ENCODE measurements at regions not wholly inside any gene's neighbourhood (a gene's known extent, or its start where the extent isn't known, plus 50 kb on each side); places are given as distances from the start of the nearest gene placed in this dataset.
A peak's percentile ranks its signal among the peaks of the same experiment; 100 is the strongest.

GRCh38 chr3:72368331-72368975 is 479.8 kb downstream of the SHQ1 start:
- no peaks in the 10 kb centered on the region for H3K4me1 ChIP-seq
- no peak for TF ChIP-seq CTCF (IDR thresholded peaks at IDR 0.05)
- no peak for DNase-seq
- FAIRE-seq = no peak
- ATAC-seq = peak in 1 of 4 donors; percentile 18
- H3K27ac ChIP-seq = no peak overlapping the region
- WGBS, 2 donors = 87 to 91% methylated on average over 12 of the region's 12 CpGs
- H3K36me3 ChIP-seq = no peaks in the 10 kb centered on the region
- no peak overlapping the region for H3K4me3 ChIP-seq
- intact Hi-C loops (cut with DNase I) = no loop called here
- H3K27me3 ChIP-seq = no peaks in the 10 kb centered on the region
- H3K9me3 ChIP-seq = no peaks in the 10 kb centered on the region

- 73 to 77% methylated on average over 2 of the region's 2 CpGs for WGBS, 2 donors
- intact Hi-C loops (cut with DNase I) = no loop called here
- Histone ChIP-seq H3K27me3 (no peaks in the 10 kb centered on the region), H3K27ac (no peak overlapping the region), H3K4me1 (no peaks in the 10 kb centered on the region), H3K4me3 (no peak overlapping the region), H3K36me3 (no peaks in the 10 kb centered on the region), H3K9me3 (no peaks in the 10 kb centered on the region)
- DNase-seq (no peak), FAIRE-seq (no peak), ATAC-seq (no peak)
- no peak for TF ChIP-seq CTCF (IDR thresholded peaks at IDR 0.05)
Observed at GRCh38 chr3:72361990-72362389, 486.3 kb downstream of the SHQ1 start.

GRCh38 chr3:72359743-72360142 is 488.5 kb downstream of the SHQ1 start:
- H3K27ac ChIP-seq = no peak overlapping the region
- FAIRE-seq (no peak), ATAC-seq (no peak), DNase-seq (no peak)
- H3K4me1 ChIP-seq = no peaks in the 10 kb centered on the region
- intact Hi-C loops (cut with DNase I) = no loop called here
- 54 to 66% methylated on average over 1 of the region's 1 CpG for WGBS, 2 donors
- H3K36me3 ChIP-seq = no peaks in the 10 kb centered on the region
- no peak overlapping the region for H3K4me3 ChIP-seq
- no peaks in the 10 kb centered on the region for H3K9me3 ChIP-seq
- H3K27me3 ChIP-seq = no peaks in the 10 kb centered on the region
- no peak for TF ChIP-seq CTCF (IDR thresholded peaks at IDR 0.05)

- H3K27me3 ChIP-seq = no peaks in the 10 kb centered on the region
- ATAC-seq (no peak), FAIRE-seq (no peak), DNase-seq (no peak)
- no peak overlapping the region for H3K4me3 ChIP-seq
- H3K4me1 ChIP-seq = no peaks in the 10 kb centered on the region
- H3K9me3 ChIP-seq = no peaks in the 10 kb centered on the region
- no peak for TF ChIP-seq CTCF (IDR thresholded peaks at IDR 0.05)
- no peaks in the 10 kb centered on the region for H3K36me3 ChIP-seq
- H3K27ac ChIP-seq = no peak overlapping the region
- intact Hi-C loops (cut with DNase I) = no loop called here
Observed at GRCh38 chr3:72355168-72355567, 493.1 kb downstream of the SHQ1 start.

GRCh38 chr3:72354486-72354885 is 493.8 kb downstream of the SHQ1 start:
- no peaks in the 10 kb centered on the region for H3K36me3 ChIP-seq
- H3K4me3 ChIP-seq = no peak overlapping the region
- H3K27me3 ChIP-seq = no peaks in the 10 kb centered on the region
- H3K4me1 ChIP-seq = no peaks in the 10 kb centered on the region
- no peak for ATAC-seq
- intact Hi-C loops (cut with DNase I) = no loop called here
- no peaks in the 10 kb centered on the region for H3K9me3 ChIP-seq
- no peak for FAIRE-seq
- TF ChIP-seq CTCF (IDR thresholded peaks at IDR 0.05) = no peak
- 90 to 96% methylated on average over 1 of the region's 1 CpG for WGBS, 2 donors
- DNase-seq = no peak
- no peak overlapping the region for H3K27ac ChIP-seq
